HCT116 (cell line): ENCODE measurements at regions not wholly inside any gene's neighbourhood (a gene's known extent, or its start where the extent isn't known, plus 50 kb on each side); places are given as distances from the start of the nearest gene placed in this dataset.
"Not testable (repeated sequence)": the region's sequence is repeated elsewhere in the genome, so short reads cannot be mapped to it uniquely, and the experiment has no call there.

Source experiments
- CBX3 ChIP-seq: IDR thresholded peaks from 2 replicates; pipeline ENCODE4 v1.6.1; 2012; ENCODE audit warnings: low read depth
- CTCF ChIP-seq, 3 experiments: fragments of 200-600 bp in 1 of 3; sonication (generic) in 1 of 3; IDR thresholded peaks in 2 of 3; conservative IDR thresholded peaks in 1 of 3; 2 replicates each; pipeline ENCODE4 v1.5.1; 2012 to 2017; ENCODE audit warnings: low read depth in 2 of 3, low read length in 2 of 3, antibody characterized with exemption in 1 of 3, borderline replicate concordance in 1 of 3, control low read depth in 1 of 3, mild to moderate bottlenecking in 1 of 3, mixed read lengths in 1 of 3, mixed run types in 1 of 3, moderate library complexity in 1 of 3; ENCODE audit not compliant: insufficient read depth in 1 of 3
- EZH2 ChIP-seq: fragments of 200-600 bp; sonication (generic); IDR thresholded peaks from 2 replicates; pipeline ENCODE4 v1.6.1; 2017; ENCODE audit warnings: antibody characterized with exemption, mixed run types
- JUND ChIP-seq: IDR thresholded peaks from 2 replicates; pipeline ENCODE4 v1.6.1; 2012
- MAX ChIP-seq: IDR thresholded peaks from 2 replicates; pipeline ENCODE4 v1.6.1; 2012
- POLR2A ChIP-seq: IDR thresholded peaks from 2 replicates; pipeline ENCODE4 v1.7.0; 2011; ENCODE audit warnings: borderline replicate concordance; ENCODE audit not compliant: insufficient read depth, insufficient read length; ENCODE audit errors: extremely low read depth
- POLR2AphosphoS5 ChIP-seq: IDR thresholded peaks from 2 replicates; pipeline ENCODE4 v1.6.1; 2011; ENCODE audit warnings: mild to moderate bottlenecking, low read depth, low read length, moderate library complexity
- RAD21 ChIP-seq: IDR thresholded peaks from 2 replicates; pipeline ENCODE4 v1.6.1; 2012; ENCODE audit warnings: low read depth, mild to moderate bottlenecking
- REST ChIP-seq: IDR thresholded peaks from 2 replicates; pipeline ENCODE4 v1.6.1; 2012; ENCODE audit warnings: low read depth
- SIN3A ChIP-seq: IDR thresholded peaks from 2 replicates; pipeline ENCODE4 v1.6.1; 2012; ENCODE audit warnings: low read depth
- SP1 ChIP-seq: IDR thresholded peaks from 2 replicates; pipeline ENCODE4 v1.6.1; 2012; ENCODE audit warnings: low read depth
- SRF ChIP-seq: IDR thresholded peaks from 2 replicates; pipeline ENCODE4 v1.6.1; 2012; ENCODE audit warnings: low read depth
- ZBTB33 ChIP-seq: IDR thresholded peaks from 2 replicates; pipeline ENCODE4 v1.6.1; 2011; ENCODE audit warnings: mild to moderate bottlenecking, low read length, moderate library complexity; ENCODE audit not compliant: insufficient replicate concordance; ENCODE audit errors: extremely low read depth

- TF ChIP-seq SP1; POLR2AphosphoS5; CTCF (IDR thresholded peaks at IDR 0.05 in 2 of 3, conservative IDR thresholded peaks at IDR 0.05 in 1 of 3; ENCODE audit: borderline replicate concordance in 1 of 3, insufficient read depth in 1 of 3, low read depth in 2 of 3, low read length in 2 of 3); JUND; POLR2A; EZH2; SIN3A; CBX3; RAD21; SRF; REST; ZBTB33; MAX: not testable (repeated sequence)
These were observed 78.5 kb upstream of the KCNAB1 start for GRCh38 chr3:156041856-156042255.
